Aorta (tissue), 5 donors: ENCODE measurements at regions not wholly inside any gene's neighbourhood (a gene's known extent, or its start where the extent isn't known, plus 50 kb on each side); places are given as distances from the start of the nearest gene placed in this dataset.

Experiments
- ATAC-seq: fragments of 200-7000 bp; cut with Tn5 transposase; one replicate; pipeline ENCODE4 v1.9.1; 2022; ENCODE audit warnings: moderate library complexity; ENCODE audit not compliant: low FRiP score
- DNase-seq, 2 donors: peaks; one replicate each; pipeline ENCODE4 v3.0.0-alpha.2; 2020
- H3K27ac ChIP-seq, 2 donors: one replicate each; pipeline ENCODE4 v1.5.1; 2013; ENCODE audit warnings: low read length in 2 of 2, mild to moderate bottlenecking in 2 of 2, moderate library complexity in 2 of 2, control low read depth in 1 of 2, inconsistent platforms in 1 of 2, low read depth in 1 of 2
- H3K27me3 ChIP-seq, 2 donors: one replicate each; pipeline ENCODE4 v1.6.1; 2013; ENCODE audit warnings: control low read depth in 1 of 2, low read length in 1 of 2, mild to moderate bottlenecking in 1 of 2, moderate library complexity in 1 of 2; ENCODE audit not compliant: insufficient read depth in 2 of 2, control insufficient read depth in 1 of 2
- H3K36me3 ChIP-seq, 2 donors: one replicate each; pipeline ENCODE4 v1.6.1; 2013; ENCODE audit warnings: control low read depth in 1 of 2, low read length in 1 of 2, mild to moderate bottlenecking in 1 of 2; ENCODE audit not compliant: insufficient read depth in 2 of 2, control insufficient read depth in 1 of 2
- H3K4me1 ChIP-seq, 2 donors: one replicate each; pipeline ENCODE4 v1.6.1; 2013; ENCODE audit warnings: low read length in 2 of 2, control low read depth in 1 of 2, mild to moderate bottlenecking in 1 of 2, moderate library complexity in 1 of 2; ENCODE audit not compliant: insufficient read depth in 2 of 2, control insufficient read depth in 1 of 2
- H3K4me3 ChIP-seq, 2 donors: one replicate each; pipeline ENCODE4 v1.5.1; 2013; ENCODE audit warnings: low read length in 2 of 2, control low read depth in 1 of 2, mild to moderate bottlenecking in 1 of 2
- H3K9me3 ChIP-seq: one replicate; pipeline ENCODE4 v1.6.1; 2013; ENCODE audit warnings: mild to moderate bottlenecking, low read length; ENCODE audit not compliant: control insufficient read depth
- WGBS, 2 donors: extraction: QIAGEN DNeasy Blood & Tissue Kit; methylation state at CpG; one replicate each; pipeline ENCODE4 v1.1.7; 2013; 5-methylcytosine and 5-hydroxymethylcytosine counted together
- intact Hi-C, 2 donors: fragments of 100-400 bp; cut with DNase I; formaldehyde crosslinking; loops; one replicate each; pipeline versions ENCODE4 v1.14.2 to v1.15.0; 2022
- donor health status: healthy with polysubstance abuse.
- donor health status: Bipolar disorder and iron deficiency.
- donor health status: DM: no; HTN: no; CAD: no.
- donor health status: DM: no; HTN: no; CAD: no.
- donor health status: DM: yes; HTN: yes; CAD: no.

DNA sequence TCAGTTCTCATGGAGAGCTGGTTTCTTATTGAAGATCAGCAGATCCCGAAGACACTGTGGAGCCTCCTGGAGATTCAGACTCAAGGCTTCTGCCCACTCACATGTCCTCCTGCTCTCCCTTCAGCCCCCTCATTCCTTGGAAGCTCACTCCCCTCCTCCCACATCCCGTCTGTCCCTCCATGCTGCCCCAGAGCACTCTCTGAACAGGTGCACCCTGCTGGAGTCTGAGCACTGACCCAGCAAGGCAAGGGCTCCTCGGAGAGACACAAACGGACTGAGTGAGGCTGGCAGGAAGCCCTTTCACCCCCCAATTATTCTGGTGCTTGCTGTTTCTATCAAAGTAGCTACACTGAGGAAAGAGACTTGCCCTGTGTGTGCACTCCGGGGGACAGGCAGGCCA is 374.0 kb downstream of the UQCRFS1 start:
- Histone ChIP-seq H3K4me3 (no peak overlapping the region), H3K9me3 (no peaks in the 10 kb centered on the region), H3K27ac (no peak overlapping the region), H3K36me3 (no peaks in the 10 kb centered on the region), H3K4me1 (no peaks in the 10 kb centered on the region), H3K27me3 (no peaks in the 10 kb centered on the region)
- no peak for ATAC-seq
- intact Hi-C loops = no loop called here
- no peak for DNase-seq
- WGBS, 2 donors = 48% methylated on average over 5 of the region's 5 CpGs

DNA sequence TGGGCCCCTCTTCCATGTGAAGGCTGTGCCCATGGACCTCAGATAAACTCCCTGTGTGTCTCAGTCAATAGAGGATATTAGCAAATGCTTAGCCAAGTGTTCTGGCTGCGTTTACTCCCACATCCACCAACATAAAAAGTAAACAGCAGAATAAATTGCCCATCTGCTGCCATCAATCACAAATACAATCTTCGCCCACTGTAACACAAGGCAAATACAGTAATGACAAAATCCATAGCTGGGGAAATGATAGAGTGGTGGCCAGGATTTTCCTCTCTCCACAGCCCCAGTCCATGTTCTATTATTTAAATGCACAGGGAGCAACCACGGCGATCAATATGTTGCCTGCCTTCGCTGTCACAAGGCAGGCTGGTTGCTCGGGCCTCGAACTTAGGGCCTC is 376.5 kb downstream of the UQCRFS1 start:
- DNase-seq (no peak), ATAC-seq (no peak)
- 80 to 81% methylated on average over 7 of the region's 7 CpGs for WGBS, 2 donors
- Histone ChIP-seq H3K27me3 (no peaks in the 10 kb centered on the region), H3K9me3 (no peaks in the 10 kb centered on the region), H3K27ac (no peak overlapping the region), H3K4me3 (no peak overlapping the region), H3K36me3 (no peaks in the 10 kb centered on the region), H3K4me1 (no peaks in the 10 kb centered on the region)
- intact Hi-C loops = no loop called here

DNA sequence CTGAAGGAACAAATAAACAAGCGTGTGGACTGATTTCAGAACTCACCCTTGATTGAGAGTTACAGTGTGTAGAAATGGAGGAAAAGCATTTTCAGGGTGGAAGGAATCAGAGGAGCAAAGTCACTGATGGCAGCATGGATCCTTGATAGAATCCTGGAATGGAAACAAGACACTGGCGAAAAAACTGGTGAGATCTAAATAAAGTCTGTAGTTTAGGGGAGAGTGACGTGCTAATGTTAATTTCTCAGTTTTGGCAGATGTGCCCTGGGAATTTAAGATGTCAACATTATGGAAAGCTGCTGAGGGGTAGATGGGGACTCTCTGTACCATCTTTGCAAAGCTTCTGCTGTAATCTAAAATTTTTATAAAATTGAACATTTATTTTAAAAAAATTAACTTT is 378.0 kb downstream of the UQCRFS1 start:
- no peaks in the 10 kb centered on the region for H3K4me1 ChIP-seq
- no peaks in the 10 kb centered on the region for H3K27me3 ChIP-seq
- H3K36me3 ChIP-seq = no peaks in the 10 kb centered on the region
- H3K9me3 ChIP-seq = no peaks in the 10 kb centered on the region
- ATAC-seq (no peak), DNase-seq (no peak)
- H3K4me3 ChIP-seq = no peak overlapping the region
- no peak overlapping the region for H3K27ac ChIP-seq
- intact Hi-C loops = no loop called here
- WGBS, 2 donors = 51 to 53% methylated on average over 3 of the region's 3 CpGs

DNA sequence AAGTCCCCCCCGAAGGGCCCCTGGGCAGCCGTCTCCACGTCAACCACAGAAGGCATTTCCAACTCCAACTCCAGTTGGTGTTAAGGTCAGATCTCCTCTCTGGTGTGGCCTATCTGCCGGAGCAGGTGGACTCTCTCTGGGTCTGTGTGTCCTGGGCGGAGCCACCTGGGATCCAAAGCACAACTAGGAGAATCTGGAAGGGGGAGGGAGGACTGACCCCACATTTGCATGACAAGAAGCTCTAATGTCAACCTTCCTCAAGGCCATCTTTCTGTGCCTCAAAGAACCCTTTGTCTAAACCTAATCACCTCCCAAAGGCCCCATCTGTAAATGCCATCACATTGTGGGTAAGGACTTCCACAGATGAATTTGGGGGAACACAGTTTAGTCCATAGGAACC is 381.5 kb downstream of the UQCRFS1 start:
- Histone ChIP-seq H3K27ac (no peak overlapping the region), H3K4me1 (no peaks in the 10 kb centered on the region), H3K4me3 (no peak overlapping the region), H3K27me3 (no peaks in the 10 kb centered on the region), H3K36me3 (no peaks in the 10 kb centered on the region), H3K9me3 (no peaks in the 10 kb centered on the region)
- intact Hi-C loops = no loop called here
- no peak for DNase-seq
- no peak for ATAC-seq
- 73 to 84% methylated on average over 5 of the region's 5 CpGs for WGBS, 2 donors

DNA sequence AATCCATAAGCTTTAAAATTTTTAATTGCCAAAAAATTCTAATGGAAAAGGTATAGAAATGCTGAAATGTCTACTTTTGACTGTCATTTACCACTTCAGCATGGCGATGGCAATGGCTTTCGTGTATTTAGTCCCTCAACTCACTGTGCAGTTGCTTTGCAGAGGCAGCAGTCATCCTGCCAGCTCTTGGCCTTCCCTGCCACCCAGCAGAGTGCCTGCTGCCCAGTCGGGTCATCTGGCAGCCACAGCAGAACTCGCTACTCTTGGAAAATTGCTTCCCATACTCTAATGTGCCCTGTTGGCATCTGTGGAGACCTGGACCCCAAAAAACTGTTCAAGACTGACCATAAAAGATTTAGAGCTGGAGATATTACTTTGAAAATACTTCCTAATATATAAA is 383.2 kb downstream of the UQCRFS1 start:
- ATAC-seq (no peak), DNase-seq (no peak)
- Histone ChIP-seq H3K27ac (no peak overlapping the region), H3K4me1 (no peaks in the 10 kb centered on the region), H3K27me3 (no peaks in the 10 kb centered on the region), H3K9me3 (no peaks in the 10 kb centered on the region), H3K36me3 (no peaks in the 10 kb centered on the region), H3K4me3 (no peak overlapping the region)
- 63 to 72% methylated on average over 4 of the region's 4 CpGs for WGBS, 2 donors
- intact Hi-C loops = no loop called here

DNA sequence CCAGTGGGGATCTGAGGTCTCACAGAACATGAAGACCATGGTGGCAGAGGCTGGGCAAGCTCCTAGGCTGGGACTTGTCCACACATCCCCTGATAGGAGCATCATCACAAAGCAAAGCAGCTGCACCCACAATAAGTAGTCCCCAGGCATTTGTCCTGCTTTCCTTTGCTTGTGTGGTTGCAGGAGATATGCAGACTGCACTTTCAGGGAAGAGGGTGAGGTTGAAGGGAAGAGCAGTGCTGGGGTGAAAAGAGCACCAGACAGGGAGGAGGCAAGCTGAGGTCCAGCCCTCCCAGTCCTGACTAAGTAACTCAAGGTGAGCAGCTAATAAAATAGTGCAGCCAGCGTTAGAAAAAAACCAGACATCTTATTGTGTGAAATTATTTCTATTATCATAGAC is 383.6 kb downstream of the UQCRFS1 start:
- 85 to 92% methylated on average over 1 of the region's 1 CpG for WGBS, 2 donors
- H3K27ac ChIP-seq = no peak overlapping the region
- DNase-seq (no peak), ATAC-seq (no peak)
- no peak overlapping the region for H3K4me3 ChIP-seq
- no peaks in the 10 kb centered on the region for H3K4me1 ChIP-seq
- intact Hi-C loops = no loop called here
- no peaks in the 10 kb centered on the region for H3K9me3 ChIP-seq
- no peaks in the 10 kb centered on the region for H3K36me3 ChIP-seq
- H3K27me3 ChIP-seq = no peaks in the 10 kb centered on the region

DNA sequence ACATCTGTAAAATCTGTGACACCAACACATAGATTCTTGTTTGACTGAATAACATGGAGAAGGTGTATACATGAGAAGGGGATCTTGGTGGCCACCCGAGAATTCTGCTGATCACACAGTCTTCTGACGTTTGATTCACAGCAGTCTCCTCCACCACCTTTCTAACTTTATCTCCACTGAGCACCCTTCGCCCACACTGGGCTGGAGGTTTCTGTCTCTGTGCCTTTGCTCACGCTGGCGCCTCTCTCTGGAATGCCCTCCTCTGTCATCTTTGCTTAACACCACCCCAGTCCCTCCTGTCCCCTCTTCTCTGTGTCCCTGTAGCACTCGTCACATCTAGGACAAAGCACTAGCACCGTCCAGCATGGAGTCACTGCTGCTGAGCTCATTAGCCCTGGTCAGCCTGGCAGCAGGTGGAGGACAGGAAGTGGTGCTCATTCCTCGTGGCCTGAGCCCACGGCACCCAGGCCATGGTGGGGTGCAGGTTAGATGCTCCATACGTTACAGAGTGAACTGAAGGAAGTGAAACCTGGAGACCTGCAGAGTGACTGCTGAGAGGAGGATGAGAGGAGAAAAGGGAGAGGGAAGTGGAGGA is 384.6 kb downstream of the UQCRFS1 start:
- Histone ChIP-seq H3K36me3 (no peaks in the 10 kb centered on the region), H3K27ac (no peak overlapping the region), H3K27me3 (no peaks in the 10 kb centered on the region), H3K9me3 (peaks cover under 1% of the 10 kb centered on the region), H3K4me1 (no peaks in the 10 kb centered on the region), H3K4me3 (no peak overlapping the region)
- intact Hi-C loops = no loop called here
- WGBS, 2 donors = 69 to 72% methylated on average over 10 of the region's 10 CpGs
- DNase-seq = no peak
- no peak for ATAC-seq

DNA sequence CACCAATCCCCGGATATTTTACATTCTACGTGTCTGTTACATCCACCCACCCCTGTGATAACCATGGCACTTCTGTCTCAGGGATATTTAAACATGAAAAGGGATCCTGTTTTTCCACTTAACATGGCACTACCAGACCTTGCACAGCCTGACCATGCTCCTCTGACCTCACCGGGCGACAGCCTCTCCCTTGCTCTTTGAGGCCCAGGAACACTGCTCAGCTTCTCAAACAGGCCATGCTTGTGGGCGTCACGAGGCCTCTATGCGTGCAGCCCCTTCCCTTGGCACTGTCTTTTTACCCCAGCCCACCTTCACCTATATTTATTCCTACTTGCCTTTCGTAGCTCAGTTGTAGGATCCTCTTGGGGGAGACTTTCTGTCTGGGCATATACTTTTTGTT is 385.6 kb downstream of the UQCRFS1 start:
- no peak overlapping the region for H3K27ac ChIP-seq

DNA sequence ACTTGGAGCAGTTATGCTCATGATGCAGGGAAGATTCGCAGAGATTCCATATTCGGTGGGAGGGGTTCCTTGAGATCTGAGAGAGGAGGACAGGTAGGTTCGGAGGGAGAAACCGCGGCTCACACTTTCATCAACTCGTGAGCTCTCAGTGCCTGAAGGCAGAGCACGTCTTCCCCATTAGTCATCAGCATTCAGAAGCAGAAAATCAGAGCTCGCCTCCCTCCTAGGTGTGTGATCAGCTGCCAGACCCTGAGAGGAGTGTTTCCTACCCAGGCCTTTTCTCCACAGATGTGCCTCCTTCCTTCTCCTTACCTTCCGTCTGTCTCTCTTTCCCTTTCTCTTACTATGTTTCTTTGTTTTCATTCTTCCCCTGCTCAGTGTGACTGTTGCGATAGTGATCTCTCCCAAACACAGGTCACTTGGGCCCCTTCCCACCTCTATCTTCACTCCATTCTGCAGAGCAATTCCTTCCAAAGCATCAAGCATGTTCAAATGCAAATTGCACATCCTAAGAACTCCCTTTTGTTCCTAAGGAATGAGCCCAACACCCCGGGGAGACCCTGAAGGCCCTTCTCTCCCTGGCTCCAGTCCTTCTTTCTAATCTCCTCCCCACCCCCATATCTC is 389.5 kb downstream of the UQCRFS1 start:
- peaks cover 2% of the 10 kb centered on the region for H3K9me3 ChIP-seq
- intact Hi-C loops = no loop called here
- DNase-seq = no peak
- no peak overlapping the region for H3K4me3 ChIP-seq
- no peaks in the 10 kb centered on the region for H3K36me3 ChIP-seq
- no peaks in the 10 kb centered on the region for H3K4me1 ChIP-seq
- no peak for ATAC-seq
- H3K27ac ChIP-seq = no peak overlapping the region
- 46 to 73% methylated on average over 11 of the region's 11 CpGs for WGBS, 2 donors
- no peaks in the 10 kb centered on the region for H3K27me3 ChIP-seq

More for the DNA sequence above, 385.6 kb downstream of the UQCRFS1 start:
- intact Hi-C loops = no loop called here
- Histone ChIP-seq H3K9me3 (peaks cover 2% of the 10 kb centered on the region), H3K4me3 (no peak overlapping the region), H3K4me1 (no peaks in the 10 kb centered on the region), H3K36me3 (no peaks in the 10 kb centered on the region), H3K27me3 (no peaks in the 10 kb centered on the region)
- DNase-seq = no peak
- no peak for ATAC-seq
- whole genome bisulfite sequencing, 2 donors = 82 to 87% methylated on average over 8 of the region's 8 CpGs
